Activated CD8-positive, alpha-beta T cell treated with anti-CD3 and anti-CD28 coated beads for 36 hours (primary cell): ENCODE measurements at regions not wholly inside any gene's neighbourhood (a gene's known extent, or its start where the extent isn't known, plus 50 kb on each side); places are given as distances from the start of the nearest gene placed in this dataset.

Experiments used
- ATAC-seq: fragments of 200-7000 bp; cut with Tn5 transposase; one replicate; pipeline ENCODE4 v1.10.0; 2021; ENCODE audit warnings: mild to moderate bottlenecking, moderate library complexity
- CTCF ChIA-PET: fragments of 350-600 bp; sonication (Branson Sonifier 250); formaldehyde crosslinking; loops from one replicate; lab custom pipeline; 2021; ENCODE audit warnings: antibody characterized with exemption; lab: Charles Lee
- POLR2A ChIA-PET: fragments of 350-600 bp; sonication (Branson Sonifier 250); formaldehyde crosslinking; loops from one replicate; lab custom pipeline; 2021; ENCODE audit warnings: antibody characterized with exemption; lab: Charles Lee
- DNase-seq: peaks from one replicate; pipeline ENCODE4 v3.0.0-alpha.2; 2020
- H3K27ac Mint-ChIP-seq: one replicate; pipeline ENCODE4 v1.8.0; 2021; ENCODE audit warnings: mild to moderate bottlenecking, mixed read lengths
- H3K27me3 Mint-ChIP-seq: one replicate; pipeline ENCODE4 v1.8.0; 2021; ENCODE audit warnings: mixed read lengths
- H3K36me3 Mint-ChIP-seq: one replicate; pipeline ENCODE4 v1.8.0; 2021; ENCODE audit warnings: low read depth, mixed read lengths
- H3K4me1 Mint-ChIP-seq: one replicate; pipeline ENCODE4 v1.8.0; 2021; ENCODE audit warnings: low read depth, mixed read lengths
- H3K4me3 Mint-ChIP-seq: one replicate; pipeline ENCODE4 v1.8.0; 2021; ENCODE audit warnings: mild to moderate bottlenecking, moderate library complexity, mixed read lengths
- H3K9me3 Mint-ChIP-seq: one replicate; pipeline ENCODE4 v1.8.0; 2021; ENCODE audit warnings: mixed read lengths
- intact Hi-C: fragments of 100-400 bp; cut with micrococcal nuclease; formaldehyde crosslinking; loops from one replicate; pipeline ENCODE4 v1.10.0; 2022
- TF ChIP-seq, protein P1 (sequence below): fragments of 200-600 bp; IDR thresholded peaks from one replicate; pipeline ENCODE4 v1.8.0; 2022; ENCODE audit warnings: antibody characterized with exemption, mild to moderate bottlenecking

DNA sequence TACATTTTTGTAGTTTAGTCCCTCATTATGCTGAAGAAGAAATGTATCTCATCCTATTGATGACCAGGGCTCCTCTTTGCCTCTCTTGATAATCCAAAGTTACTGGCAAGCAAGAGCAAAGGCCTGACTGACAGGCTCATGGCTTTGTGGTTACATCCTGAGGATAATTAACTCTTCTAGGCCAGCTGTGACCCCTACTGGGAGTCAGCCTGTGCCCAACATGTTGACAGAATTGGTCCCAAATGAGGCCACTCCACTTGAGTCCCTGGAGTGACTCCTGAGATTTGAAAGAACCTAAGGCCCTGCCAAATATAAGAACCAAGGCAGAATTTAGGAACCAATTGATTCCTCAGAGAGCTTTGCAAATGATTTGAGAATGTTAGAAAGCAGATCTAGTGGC, 973.8 kb upstream of the CELF4 start:
- intact Hi-C loops, result no loop called here
- no peak for ATAC-seq
- CTCF ChIA-PET, result no interaction called here

DNA sequence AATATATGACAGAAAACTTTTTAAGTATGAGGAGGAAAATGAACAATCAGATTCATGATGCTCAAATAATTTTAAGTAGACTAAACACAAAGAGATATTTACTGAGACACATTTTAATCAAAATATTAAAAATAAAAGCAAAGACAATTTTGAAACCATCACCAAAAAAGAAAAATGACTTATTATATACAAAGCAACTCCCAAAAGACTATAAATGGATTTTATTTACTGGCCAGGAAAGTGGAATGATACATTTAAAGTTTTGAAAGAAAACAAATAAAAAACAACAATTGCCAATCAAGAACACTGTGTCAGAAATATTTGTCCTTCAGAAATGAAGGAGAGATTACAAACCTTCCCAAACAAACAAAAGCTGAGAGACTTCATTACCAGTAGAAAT, 968.5 kb upstream of the CELF4 start:
- ChIA-PET POLR2A (no interaction called here), CTCF (no interaction called here)
- TF ChIP-seq, protein P1, sequence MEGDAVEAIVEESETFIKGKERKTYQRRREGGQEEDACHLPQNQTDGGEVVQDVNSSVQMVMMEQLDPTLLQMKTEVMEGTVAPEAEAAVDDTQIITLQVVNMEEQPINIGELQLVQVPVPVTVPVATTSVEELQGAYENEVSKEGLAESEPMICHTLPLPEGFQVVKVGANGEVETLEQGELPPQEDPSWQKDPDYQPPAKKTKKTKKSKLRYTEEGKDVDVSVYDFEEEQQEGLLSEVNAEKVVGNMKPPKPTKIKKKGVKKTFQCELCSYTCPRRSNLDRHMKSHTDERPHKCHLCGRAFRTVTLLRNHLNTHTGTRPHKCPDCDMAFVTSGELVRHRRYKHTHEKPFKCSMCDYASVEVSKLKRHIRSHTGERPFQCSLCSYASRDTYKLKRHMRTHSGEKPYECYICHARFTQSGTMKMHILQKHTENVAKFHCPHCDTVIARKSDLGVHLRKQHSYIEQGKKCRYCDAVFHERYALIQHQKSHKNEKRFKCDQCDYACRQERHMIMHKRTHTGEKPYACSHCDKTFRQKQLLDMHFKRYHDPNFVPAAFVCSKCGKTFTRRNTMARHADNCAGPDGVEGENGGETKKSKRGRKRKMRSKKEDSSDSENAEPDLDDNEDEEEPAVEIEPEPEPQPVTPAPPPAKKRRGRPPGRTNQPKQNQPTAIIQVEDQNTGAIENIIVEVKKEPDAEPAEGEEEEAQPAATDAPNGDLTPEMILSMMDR, result no peak
- Mint-ChIP-seq H3K4me1 (no peaks in the 10 kb centered on the region), H3K4me3 (no peak overlapping the region), H3K27ac (no peak overlapping the region), H3K36me3 (no peaks in the 10 kb centered on the region), H3K27me3 (no peaks in the 10 kb centered on the region), H3K9me3 (peaks cover 7% of the 10 kb centered on the region)
- intact Hi-C loops, result no loop called here
- ATAC-seq (no peak), DNase-seq (no peak)

More for the DNA sequence above, 973.8 kb upstream of the CELF4 start:
- POLR2A ChIA-PET, result no interaction called here
- TF ChIP-seq, protein P1, result no peak
- Mint-ChIP-seq H3K27ac (no peak overlapping the region), H3K27me3 (no peaks in the 10 kb centered on the region), H3K9me3 (peaks cover 3% of the 10 kb centered on the region), H3K4me1 (no peaks in the 10 kb centered on the region), H3K4me3 (no peak overlapping the region), H3K36me3 (no peaks in the 10 kb centered on the region)
- DNase-seq, result no peak

DNA sequence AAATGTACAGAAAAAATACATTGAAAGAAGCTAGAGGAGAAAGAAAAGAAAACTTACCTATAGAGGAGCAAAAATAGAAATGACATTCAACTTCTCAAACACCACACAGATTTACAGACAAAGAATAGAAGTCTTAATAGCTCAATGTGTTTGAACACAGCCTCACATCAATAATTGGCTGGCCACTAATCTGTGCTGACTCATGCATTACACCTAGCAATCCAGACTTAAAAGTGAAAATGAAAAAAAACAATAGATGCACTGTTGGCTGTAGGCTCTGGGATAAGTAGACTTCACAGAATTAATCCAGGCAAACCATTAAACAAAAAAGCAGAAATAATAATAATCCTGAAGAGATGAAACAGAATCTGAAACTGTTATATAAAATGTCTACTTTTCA, 961.3 kb upstream of the CELF4 start:
- POLR2A ChIA-PET, result no interaction called here
- TF ChIP-seq, protein P1, result no peak
- no peak overlapping the region for H3K27ac Mint-ChIP-seq
- peaks cover 1% of the 10 kb centered on the region for H3K27me3 Mint-ChIP-seq
- ATAC-seq, result no peak
- H3K36me3 Mint-ChIP-seq, result no peaks in the 10 kb centered on the region
- no peaks in the 10 kb centered on the region for H3K9me3 Mint-ChIP-seq
- intact Hi-C loops, result no loop called here
- no peak overlapping the region for H3K4me3 Mint-ChIP-seq
- CTCF ChIA-PET, result no interaction called here
- no peak for DNase-seq
- H3K4me1 Mint-ChIP-seq, result no peaks in the 10 kb centered on the region

DNA sequence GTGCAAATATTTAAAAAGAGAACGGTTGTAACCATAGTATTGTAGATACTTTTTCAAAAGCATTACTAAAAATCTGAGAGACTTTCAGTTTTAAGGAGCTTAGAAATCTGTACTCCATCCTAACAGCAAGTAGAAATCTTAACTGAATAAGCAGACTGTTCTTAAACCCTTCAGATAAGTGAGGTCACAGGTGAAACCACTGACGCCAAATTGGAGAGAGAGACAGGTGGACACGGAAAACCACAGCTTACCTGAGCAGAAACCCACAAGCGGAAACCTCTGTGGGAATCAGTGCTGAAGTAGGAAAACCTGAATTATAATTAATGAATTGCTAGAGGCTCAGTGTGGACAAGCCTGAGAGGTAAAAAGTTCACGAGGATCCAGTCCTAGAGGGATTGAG, 959.4 kb upstream of the CELF4 start:
- ATAC-seq (no peak), DNase-seq (no peak)
- H3K4me3 Mint-ChIP-seq, result no peak overlapping the region
- TF ChIP-seq, protein P1, result no peak
- H3K9me3 Mint-ChIP-seq, result no peaks in the 10 kb centered on the region
- H3K36me3 Mint-ChIP-seq, result no peaks in the 10 kb centered on the region
- ChIA-PET POLR2A (no interaction called here), CTCF (no interaction called here)
- peaks cover 1% of the 10 kb centered on the region for H3K27me3 Mint-ChIP-seq
- intact Hi-C loops, result no loop called here
- no peaks in the 10 kb centered on the region for H3K4me1 Mint-ChIP-seq
- no peak overlapping the region for H3K27ac Mint-ChIP-seq

DNA sequence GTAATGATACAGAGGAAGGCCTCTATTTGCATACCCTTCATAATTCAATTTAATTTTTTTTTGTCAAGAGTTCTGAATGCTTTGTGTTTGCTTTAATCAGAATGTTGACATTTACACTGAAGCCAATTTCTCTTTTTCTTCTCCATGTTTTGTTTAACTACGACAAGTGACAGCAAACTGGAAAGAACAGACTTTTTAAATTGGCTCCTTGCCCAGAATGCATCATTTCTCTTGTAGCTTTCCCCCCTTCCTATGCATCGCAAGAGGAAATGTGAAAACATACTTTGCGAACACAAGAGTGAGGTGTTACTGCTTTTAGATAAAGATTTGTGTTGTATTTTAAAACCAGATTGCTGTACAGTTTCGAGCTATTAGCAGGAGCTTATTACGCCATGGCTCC, 955.2 kb upstream of the CELF4 start:
- DNase-seq (no peak), ATAC-seq (no peak)
- Mint-ChIP-seq H3K4me3 (no peak overlapping the region), H3K27me3 (peaks cover 1% of the 10 kb centered on the region), H3K27ac (no peak overlapping the region), H3K4me1 (no peaks in the 10 kb centered on the region), H3K9me3 (no peaks in the 10 kb centered on the region), H3K36me3 (no peaks in the 10 kb centered on the region)
- ChIA-PET POLR2A (no interaction called here), CTCF (interaction anchor here (0.8 kb wide), 1 partner anchor 12 kb away, joined by 3 read pairs; no protein-coding TSS in a partner anchor)
- intact Hi-C loops, result no loop called here
- TF ChIP-seq, protein P1, result no peak
